GM19463 (cell line): ENCODE measurements at regions not wholly inside any gene's neighbourhood (a gene's known extent, or its start where the extent isn't known, plus 50 kb on each side); places are given as distances from the start of the nearest gene placed in this dataset.

Experiments
- ATAC-seq: cut with Tn5 transposase; IDR thresholded peaks from one replicate; pipeline ENCODE4 v1.9.1; 2021; ENCODE audit warnings: mild to moderate bottlenecking, moderate library complexity; ENCODE audit not compliant: unreplicated experiment

- ATAC-seq = no peak
These were observed 128.6 kb upstream of the HS3ST5 start for GRCh38 chr6:114471450-114471849.

GRCh38 chr6:114467931-114468330, 125.1 kb upstream of the HS3ST5 start:
- ATAC-seq = no peak

DNA sequence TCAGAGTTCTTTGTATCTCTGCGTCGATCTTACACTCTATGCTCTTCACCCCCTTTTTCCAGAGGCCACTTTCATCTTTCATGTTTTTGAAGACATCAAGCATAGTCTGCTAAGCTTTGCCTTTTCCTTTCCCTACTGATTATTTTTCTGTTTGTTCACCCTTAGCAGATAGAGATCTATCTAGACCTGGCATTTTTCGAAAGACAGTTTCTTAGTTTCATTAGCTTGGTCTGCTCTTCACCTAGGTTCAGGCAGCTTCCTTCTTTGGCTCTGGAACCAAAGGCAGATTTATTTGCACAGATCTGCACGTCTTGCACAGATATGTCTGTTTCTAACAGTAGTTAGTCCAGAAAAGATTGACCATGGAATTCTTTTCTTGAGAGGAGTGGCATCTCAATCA, 122.7 kb upstream of the HS3ST5 start:
- ATAC-seq = no peak

DNA sequence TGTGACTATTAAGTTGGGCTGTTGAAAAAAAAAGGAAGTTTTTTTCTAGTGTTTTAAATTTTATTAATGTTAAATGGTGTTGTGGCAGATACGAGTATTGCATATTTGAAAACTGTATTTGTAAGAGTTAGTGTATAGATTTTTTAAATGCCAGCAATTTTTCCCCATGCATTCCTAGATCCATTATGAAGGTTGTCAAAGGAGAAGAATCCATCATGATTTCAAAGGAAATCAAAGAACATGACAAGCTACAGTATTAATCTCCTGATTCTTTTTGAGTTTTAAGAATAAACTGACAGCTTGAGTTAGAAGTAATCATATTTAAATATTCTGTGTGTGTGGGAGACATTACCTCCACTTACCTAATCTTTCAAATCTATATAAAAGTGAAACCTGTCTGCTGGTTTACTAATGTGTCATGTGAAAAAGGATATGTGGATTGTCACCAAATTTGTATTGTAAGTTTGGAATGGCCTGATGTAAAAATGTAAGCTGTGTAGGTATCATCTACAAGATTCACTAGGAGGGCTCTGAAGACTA, 111.0 kb upstream of the HS3ST5 start:
- ATAC-seq = no peak

DNA sequence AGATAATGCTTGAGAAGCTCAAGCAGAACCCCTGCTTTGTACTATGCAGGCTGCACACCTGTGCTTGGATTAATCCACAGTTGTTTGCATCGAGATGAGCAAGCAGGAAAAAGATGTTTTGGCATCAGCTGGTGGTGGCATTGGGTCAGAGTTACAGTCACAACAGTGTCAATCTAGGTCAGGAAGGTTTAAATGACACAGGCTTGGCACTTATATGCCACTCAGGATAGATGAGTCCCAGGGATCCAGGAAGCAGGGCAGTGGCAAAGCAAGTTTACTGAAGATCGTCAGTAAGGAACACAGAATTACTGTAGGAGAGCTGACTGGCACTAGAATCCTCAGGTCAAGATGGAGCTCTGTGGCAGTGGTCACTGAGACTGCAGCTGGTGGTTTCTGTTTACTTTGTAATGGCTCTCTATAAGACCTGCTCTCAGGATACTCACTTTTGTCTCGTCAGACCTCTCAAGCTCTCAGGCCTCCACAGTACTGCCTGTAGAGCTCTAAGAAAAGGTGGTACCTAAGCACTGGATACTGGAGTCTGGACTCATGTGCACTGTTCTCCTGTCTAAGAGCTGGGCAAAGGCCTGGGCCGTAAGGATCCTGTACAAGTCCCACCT, 110.1 kb upstream of the HS3ST5 start:
- ATAC-seq = no peak

DNA sequence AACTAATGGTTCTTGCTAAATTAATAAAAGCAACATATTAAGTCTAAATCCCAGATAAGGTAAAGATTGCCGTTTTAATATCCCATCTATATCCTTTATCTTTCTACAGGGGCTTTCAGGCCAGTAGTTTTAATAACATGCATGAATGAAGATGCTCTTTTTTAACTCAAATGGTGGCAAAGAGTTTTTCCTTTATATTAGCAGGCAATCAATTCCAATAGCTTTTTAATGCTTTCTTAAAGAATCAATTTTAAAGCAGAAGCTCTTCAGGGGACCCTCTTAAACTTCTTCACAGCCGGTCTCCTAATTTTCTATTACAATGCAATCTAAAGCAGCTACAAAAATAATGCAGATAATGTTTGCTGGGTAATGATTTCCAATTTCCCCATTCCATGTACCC, 107.8 kb upstream of the HS3ST5 start:
- ATAC-seq = no peak

- no peak for ATAC-seq
These were observed 106.8 kb upstream of the HS3ST5 start for GRCh38 chr6:114449659-114450058.

DNA sequence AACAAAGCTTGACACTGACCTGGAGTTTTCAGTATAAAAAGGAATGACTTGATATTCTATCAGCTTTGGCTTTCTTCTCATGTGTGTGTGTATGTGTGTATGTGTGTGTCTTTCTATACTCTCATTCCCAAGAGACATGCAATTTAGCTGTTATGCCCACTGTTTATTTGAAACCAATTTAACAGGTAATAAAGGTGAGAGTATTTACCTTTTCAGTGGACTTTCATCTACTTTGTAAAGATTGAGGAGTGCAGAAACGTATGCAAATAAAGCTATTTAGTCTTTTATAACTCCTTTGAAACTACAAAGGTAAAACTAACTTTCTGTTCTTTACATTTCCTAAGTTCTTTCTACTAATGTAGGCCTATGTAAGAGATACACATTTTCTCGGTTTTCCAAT, 103.5 kb upstream of the HS3ST5 start:
- ATAC-seq = no peak

- no peak for ATAC-seq
These were observed 103.0 kb upstream of the HS3ST5 start for GRCh38 chr6:114445846-114446245.

GRCh38 chr6:114439411-114439810, 96.6 kb upstream of the HS3ST5 start:
- no peak for ATAC-seq

GRCh38 chr6:114437235-114437634, 94.4 kb upstream of the HS3ST5 start:
- ATAC-seq = no peak

DNA sequence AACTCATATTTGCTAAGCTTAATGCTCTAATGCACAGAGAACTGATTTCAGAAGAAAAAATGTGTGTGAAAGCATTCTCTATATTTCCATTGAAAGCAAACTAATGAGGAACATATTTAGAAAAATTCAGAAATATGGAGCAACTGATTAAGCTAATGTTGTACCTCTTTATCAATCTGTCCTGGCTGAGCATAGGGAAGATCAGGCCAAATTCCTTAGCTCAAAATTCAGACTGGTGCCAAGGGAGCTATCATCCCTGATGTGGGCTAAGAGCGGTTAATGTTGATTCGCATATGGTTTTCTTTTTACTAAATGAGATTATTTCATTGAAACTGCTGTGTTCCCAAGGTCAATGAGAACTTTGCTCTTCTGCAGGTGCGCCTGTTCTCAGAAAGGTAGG, 93.9 kb upstream of the HS3ST5 start:
- no peak for ATAC-seq

GRCh38 chr6:114435985-114436384, 93.2 kb upstream of the HS3ST5 start:
- ATAC-seq = no peak

GRCh38 chr6:114432400-114432799, 89.6 kb upstream of the HS3ST5 start:
- no peak for ATAC-seq

DNA sequence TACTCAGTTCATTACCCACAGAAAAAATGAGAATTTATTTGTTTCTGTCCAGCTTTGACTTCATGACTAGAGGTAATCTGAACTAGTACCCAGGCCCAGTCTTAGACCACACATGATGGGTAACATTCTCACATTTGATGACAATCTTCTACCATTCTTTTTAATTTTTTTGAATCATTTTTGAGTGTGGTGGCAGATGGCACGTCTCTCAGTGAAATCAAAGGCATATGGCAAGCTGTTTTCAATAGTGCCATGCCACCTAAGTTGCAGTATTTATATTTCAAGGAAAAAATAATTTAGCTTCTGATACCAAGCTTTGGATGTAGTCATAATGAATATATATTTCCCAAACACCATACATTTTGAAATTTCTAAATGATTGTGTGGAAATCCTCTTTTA, 88.8 kb upstream of the HS3ST5 start:
- ATAC-seq = no peak

- no peak for ATAC-seq
These were observed 87.8 kb upstream of the HS3ST5 start for GRCh38 chr6:114430534-114431124.

DNA sequence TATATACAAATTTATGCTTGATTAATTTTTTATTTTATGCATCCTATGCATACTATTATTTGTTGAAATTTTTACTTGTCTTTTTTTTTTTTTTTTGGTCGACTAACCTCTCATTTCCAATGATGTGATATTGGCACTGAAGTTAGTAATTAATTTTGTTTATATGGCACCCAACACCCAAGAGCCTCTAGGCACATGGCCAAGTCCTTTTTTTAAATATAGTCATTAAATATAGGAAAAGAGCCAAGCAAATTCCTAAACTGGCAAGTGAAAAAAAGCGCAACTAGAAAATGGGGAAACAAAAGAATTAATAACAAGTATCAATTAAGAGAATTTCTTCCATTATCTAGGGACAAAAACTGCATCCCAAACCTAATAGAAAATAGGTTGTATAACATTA, 85.5 kb upstream of the HS3ST5 start:
- no peak for ATAC-seq

DNA sequence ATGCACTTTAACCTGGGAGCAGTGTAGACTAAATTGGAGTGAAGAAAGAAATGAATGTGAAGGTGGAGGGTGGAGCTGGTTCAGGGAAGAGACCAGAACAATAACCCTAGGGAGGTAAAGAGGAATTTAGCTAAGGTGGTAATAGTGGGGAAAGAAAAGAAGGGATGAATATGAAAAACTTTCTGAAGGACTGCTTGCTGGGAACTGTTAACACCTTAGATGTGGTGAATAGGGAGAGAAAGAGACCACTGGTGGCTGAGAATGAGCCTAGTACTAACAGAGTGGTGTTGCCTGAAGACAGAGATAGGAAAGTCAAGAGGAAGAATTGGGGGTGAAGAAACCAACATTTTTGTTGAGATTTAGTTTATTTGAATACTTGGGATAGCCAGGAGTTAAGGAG, 78.4 kb upstream of the HS3ST5 start:
- ATAC-seq = no peak

DNA sequence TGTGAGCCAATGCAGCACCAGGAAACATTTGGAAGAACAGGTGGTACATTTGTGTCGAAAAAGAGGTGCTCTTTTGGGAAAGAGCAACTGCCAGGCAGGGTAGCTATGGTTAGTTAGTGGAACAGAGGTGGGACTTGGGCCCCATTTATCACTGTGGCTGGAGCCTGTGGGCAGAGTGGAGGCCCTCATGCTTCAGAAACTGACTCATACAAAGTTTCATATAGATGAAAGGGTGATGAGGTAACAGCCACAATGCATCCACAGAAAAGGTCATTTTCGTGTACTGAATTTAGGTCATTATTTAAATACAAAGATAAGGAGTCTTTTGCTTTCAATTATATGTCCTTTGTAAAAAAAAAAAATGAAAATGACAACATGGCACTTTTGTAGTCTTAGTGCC, 76.4 kb upstream of the HS3ST5 start:
- peak; percentile 99 for ATAC-seq

DNA sequence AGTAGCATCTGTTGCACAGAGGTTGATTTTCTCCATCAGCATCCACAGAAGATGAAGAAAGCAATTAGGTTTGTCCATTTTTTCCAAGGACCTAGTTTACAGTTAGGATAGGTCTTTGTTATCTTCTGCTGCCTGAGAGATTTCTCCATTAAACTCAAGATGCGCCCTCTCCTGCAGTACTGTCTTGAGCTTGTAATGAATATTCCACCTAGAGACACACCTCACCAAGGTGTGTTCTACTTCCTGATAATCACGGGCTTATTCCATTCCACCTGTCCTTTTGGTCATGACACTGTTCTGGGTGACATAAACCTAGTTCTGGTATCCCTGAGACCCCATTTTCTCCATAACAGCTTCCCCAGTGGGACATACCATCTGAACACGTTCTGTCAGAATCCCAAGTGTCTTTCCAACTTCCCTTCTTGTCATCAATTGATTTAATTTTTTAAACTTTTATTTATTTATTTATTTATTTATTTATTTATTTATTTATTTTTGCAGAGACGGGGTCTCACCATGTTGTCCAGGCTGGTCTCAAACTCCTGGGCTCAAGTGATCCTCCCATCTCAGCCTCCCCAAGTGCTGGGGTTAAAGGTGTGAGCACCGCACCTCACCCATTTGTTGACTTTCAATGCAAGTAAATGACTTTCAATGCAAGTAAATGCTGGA, 75.6 kb upstream of the HS3ST5 start:
- ATAC-seq = no peak

- ATAC-seq = no peak
These were observed 64.7 kb upstream of the HS3ST5 start for GRCh38 chr6:114407426-114408035.
